ENCODE measurements at regions not wholly inside any gene's neighbourhood (a gene's known extent, or its start where the extent isn't known, plus 50 kb on each side); places are given as distances from the start of the nearest gene placed in this dataset.

DNA sequence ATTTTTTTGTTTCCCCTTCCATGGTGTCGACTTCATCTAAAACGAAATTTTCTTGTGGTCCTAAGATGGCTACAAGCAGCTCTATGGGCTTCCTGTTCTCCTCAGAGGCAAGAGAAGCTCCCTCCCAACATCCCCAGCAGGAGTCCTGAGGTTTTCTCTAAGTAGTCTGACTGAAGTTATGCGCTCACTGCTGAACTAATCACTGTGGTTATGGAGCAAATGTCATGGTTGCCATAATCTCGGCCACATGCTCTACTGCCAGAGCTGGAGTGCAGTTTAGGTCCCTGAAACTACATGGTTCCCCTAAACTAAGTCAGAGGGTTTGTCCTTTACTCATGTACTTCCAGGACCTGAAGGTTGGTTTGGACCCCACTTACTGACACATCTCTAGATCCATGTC lies 68.0 kb upstream of the MAMDC2 start:
- H3K9me3 ChIP-seq (ENCODE audit: control insufficient read depth, low read length): no peaks in the 10 kb centered on the region
- no peak for ATAC-seq (ENCODE audit: low FRiP score)
- no peak for DNase-seq
- peaks cover 0 to 4% of the 10 kb centered on the region in 2 donors for H3K4me1 ChIP-seq (ENCODE audit: control insufficient read depth in 1 of 2, insufficient read depth in 2 of 2, low read length in 2 of 2)
- 92 to 96% methylated on average over 4 of the region's 4 CpGs for WGBS, 2 donors
- H3K27ac ChIP-seq (ENCODE audit: low read depth in 1 of 2, low read length in 2 of 2): no peak overlapping the region
- H3K27me3 ChIP-seq (ENCODE audit: control insufficient read depth in 1 of 2, insufficient read depth in 2 of 2, low read length in 1 of 2): no peaks in the 10 kb centered on the region
- H3K36me3 ChIP-seq (ENCODE audit: control insufficient read depth in 1 of 2, insufficient read depth in 2 of 2, low read length in 1 of 2): no peaks in the 10 kb centered on the region
- intact Hi-C loops (cut with DNase I): loop anchor here (10.0 kb wide), 3 partner anchors 249 to 629 kb away; partner anchors contain the start of gene SMC5 (in 1 of the 2)
- H3K4me3 ChIP-seq (ENCODE audit: low read length in 2 of 2): no peak overlapping the region

DNA sequence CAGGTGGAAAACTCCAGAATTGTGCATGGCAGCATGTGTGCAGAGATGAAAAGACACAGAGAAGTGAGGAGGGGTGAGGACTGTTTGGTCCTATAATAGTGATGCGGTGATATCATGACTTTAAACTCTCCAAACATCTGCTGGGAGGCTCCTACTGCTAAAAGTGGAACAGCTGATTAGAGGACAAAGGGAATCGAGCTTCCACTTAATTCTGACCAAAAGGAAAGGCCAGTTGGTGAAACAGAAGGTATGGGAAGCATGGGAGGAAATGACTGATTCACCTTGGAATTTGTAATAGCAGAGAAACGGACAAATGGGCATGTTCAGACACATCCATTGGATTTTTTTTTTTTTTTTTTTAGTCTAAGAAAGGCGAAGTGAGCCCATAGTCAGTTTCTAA lies 67.5 kb upstream of the MAMDC2 start:
- Histone ChIP-seq H3K36me3 (ENCODE audit: control insufficient read depth in 1 of 2, insufficient read depth in 2 of 2, low read length in 1 of 2) (no peaks in the 10 kb centered on the region), H3K4me1 (ENCODE audit: control insufficient read depth in 1 of 2, insufficient read depth in 2 of 2, low read length in 2 of 2) (peaks cover 0 to 4% of the 10 kb centered on the region in 2 donors), H3K4me3 (ENCODE audit: low read length in 2 of 2) (no peak overlapping the region), H3K27ac (ENCODE audit: low read depth in 1 of 2, low read length in 2 of 2) (no peak overlapping the region), H3K9me3 (ENCODE audit: control insufficient read depth, low read length) (no peaks in the 10 kb centered on the region), H3K27me3 (ENCODE audit: control insufficient read depth in 1 of 2, insufficient read depth in 2 of 2, low read length in 1 of 2) (no peaks in the 10 kb centered on the region)
- intact Hi-C loops (cut with DNase I): loop anchor here (10.0 kb wide), 3 partner anchors 249 to 629 kb away; partner anchors contain the start of gene SMC5 (in 1 of the 2)
- WGBS, 2 donors: 36 to 38% methylated on average over 4 of the region's 4 CpGs
- no peak for DNase-seq
- no peak for ATAC-seq (ENCODE audit: low FRiP score)

DNA sequence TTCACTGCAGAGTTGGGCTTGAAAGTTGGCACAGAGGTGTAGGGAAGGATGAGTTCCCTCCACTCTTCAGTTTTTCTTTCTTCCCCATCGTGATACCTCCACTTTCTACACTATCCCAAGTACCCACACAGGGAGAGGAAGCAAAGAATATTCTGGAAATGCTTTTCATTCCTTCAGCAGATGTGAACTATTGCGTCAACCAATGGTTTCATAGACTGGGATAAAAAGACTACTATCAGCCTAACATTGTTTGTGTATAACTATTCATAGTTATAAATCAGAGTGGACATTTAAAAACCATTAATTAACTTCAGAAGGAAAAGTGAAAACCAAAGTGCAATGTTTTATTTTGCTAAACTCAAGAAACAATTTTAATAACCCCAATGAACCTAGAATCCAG lies 63.6 kb upstream of the MAMDC2 start:
- no peaks in the 10 kb centered on the region for H3K27me3 ChIP-seq (ENCODE audit: control insufficient read depth in 1 of 2, insufficient read depth in 2 of 2, low read length in 1 of 2)
- ATAC-seq (ENCODE audit: low FRiP score): no peak
- WGBS, 2 donors: 53 to 62% methylated on average over 2 of the region's 2 CpGs
- H3K9me3 ChIP-seq (ENCODE audit: control insufficient read depth, low read length): no peaks in the 10 kb centered on the region
- H3K4me3 ChIP-seq (ENCODE audit: low read length in 2 of 2): no peak overlapping the region
- no peak for DNase-seq
- intact Hi-C loops (cut with DNase I): no loop called here
- H3K27ac ChIP-seq (ENCODE audit: low read depth in 1 of 2, low read length in 2 of 2): no peak overlapping the region
- no peaks in the 10 kb centered on the region for H3K36me3 ChIP-seq (ENCODE audit: control insufficient read depth in 1 of 2, insufficient read depth in 2 of 2, low read length in 1 of 2)
- H3K4me1 ChIP-seq (ENCODE audit: control insufficient read depth in 1 of 2, insufficient read depth in 2 of 2, low read length in 2 of 2): peaks cover 0 to 4% of the 10 kb centered on the region in 2 donors

DNA sequence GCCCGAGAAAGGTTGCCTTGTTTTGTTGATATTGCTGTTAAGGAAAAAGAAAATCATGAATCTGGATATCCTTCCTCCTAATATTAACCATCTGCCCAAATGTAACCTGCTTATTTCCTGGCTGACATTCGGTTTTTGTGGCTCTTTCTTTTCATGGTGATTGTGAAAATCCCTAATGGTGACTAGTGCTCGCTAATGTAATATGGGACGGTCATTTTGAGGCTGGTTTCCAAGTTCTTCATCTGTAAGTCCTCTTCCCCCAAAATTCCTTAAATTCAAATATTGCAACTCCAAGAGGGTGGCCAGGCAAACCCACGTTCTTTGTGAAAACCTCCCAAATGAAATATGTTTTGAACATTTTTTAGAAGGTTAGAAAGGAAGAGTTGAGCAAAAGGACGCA lies 63.1 kb upstream of the MAMDC2 start:
- Histone ChIP-seq H3K4me3 (ENCODE audit: low read length in 2 of 2) (no peak overlapping the region), H3K27ac (ENCODE audit: low read depth in 1 of 2, low read length in 2 of 2) (no peak overlapping the region), H3K27me3 (ENCODE audit: control insufficient read depth in 1 of 2, insufficient read depth in 2 of 2, low read length in 1 of 2) (no peaks in the 10 kb centered on the region), H3K36me3 (ENCODE audit: control insufficient read depth in 1 of 2, insufficient read depth in 2 of 2, low read length in 1 of 2) (no peaks in the 10 kb centered on the region), H3K4me1 (ENCODE audit: control insufficient read depth in 1 of 2, insufficient read depth in 2 of 2, low read length in 2 of 2) (peaks cover 0 to 4% of the 10 kb centered on the region in 2 donors), H3K9me3 (ENCODE audit: control insufficient read depth, low read length) (no peaks in the 10 kb centered on the region)
- DNase-seq (no peak), ATAC-seq (ENCODE audit: low FRiP score) (no peak)
- intact Hi-C loops (cut with DNase I): no loop called here
- 85 to 88% methylated on average over 6 of the region's 6 CpGs for WGBS, 2 donors

DNA sequence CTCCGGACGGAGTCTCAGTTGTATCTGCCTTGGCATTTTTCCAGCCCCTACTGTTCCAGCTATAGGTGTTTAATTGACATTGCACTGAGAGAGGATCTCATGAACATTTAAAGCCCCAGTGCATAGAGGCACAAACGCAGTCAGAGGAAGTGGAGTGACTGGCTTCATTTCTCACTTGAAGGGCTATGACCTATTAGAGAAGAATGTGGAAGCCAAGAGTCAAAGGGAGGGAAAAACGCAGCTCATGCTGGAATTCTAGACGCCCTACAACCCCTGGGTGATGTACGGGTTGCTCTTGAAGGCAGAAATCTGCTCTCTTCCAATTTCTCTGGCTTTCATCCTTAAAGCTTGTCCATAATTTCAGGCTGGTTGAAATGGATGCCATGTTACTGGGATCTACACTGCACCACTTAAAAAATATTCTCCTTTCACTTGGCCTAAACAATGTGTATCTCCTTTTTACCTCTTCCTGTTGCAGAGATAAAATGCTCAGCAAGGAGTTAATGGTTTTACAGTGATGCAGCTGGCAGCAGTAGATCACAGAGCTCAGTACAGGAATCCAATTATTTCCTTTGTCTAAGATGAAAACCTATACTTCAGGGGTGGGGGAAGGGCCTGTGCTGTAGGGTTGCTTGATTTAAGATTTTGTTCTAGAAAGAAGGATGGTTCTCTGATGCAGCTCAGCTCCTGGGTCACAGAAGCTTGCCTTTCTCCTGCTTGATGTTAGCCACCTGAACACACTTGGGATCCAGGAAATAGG lies 61.8 kb upstream of the MAMDC2 start:
- no peaks in the 10 kb centered on the region for H3K9me3 ChIP-seq (ENCODE audit: control insufficient read depth, low read length)
- 71% methylated on average over 6 of the region's 6 CpGs for WGBS, 2 donors
- ATAC-seq (ENCODE audit: low FRiP score) (no peak), DNase-seq (no peak)
- no peak overlapping the region for H3K27ac ChIP-seq (ENCODE audit: low read depth in 1 of 2, low read length in 2 of 2)
- no peaks in the 10 kb centered on the region for H3K4me1 ChIP-seq (ENCODE audit: control insufficient read depth in 1 of 2, insufficient read depth in 2 of 2, low read length in 2 of 2)
- intact Hi-C loops (cut with DNase I): no loop called here
- no peaks in the 10 kb centered on the region for H3K27me3 ChIP-seq (ENCODE audit: control insufficient read depth in 1 of 2, insufficient read depth in 2 of 2, low read length in 1 of 2)
- H3K4me3 ChIP-seq (ENCODE audit: low read length in 2 of 2): no peak overlapping the region
- no peaks in the 10 kb centered on the region for H3K36me3 ChIP-seq (ENCODE audit: control insufficient read depth in 1 of 2, insufficient read depth in 2 of 2, low read length in 1 of 2)

DNA sequence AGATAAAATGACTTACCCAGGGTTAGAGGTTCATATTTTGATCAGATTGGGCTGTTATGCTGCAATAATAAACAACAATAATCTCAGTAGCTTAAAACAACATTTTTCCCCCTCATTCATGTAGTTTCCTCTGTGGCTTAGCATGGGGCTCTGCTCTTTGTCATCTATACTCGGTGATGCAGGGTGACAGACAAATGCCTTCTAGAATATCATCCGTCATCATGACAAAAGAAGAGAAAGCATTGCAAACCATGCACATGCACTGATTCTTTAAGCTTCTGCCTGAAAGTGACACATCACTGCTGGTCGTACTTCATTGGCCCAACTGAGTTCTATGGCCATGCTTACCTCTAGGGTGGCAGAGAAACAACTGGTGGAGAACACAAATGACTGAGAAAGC lies 58.8 kb upstream of the MAMDC2 start:
- Histone ChIP-seq H3K36me3 (ENCODE audit: control insufficient read depth in 1 of 2, insufficient read depth in 2 of 2, low read length in 1 of 2) (no peaks in the 10 kb centered on the region), H3K27ac (ENCODE audit: low read depth in 1 of 2, low read length in 2 of 2) (no peak overlapping the region), H3K4me1 (ENCODE audit: control insufficient read depth in 1 of 2, insufficient read depth in 2 of 2, low read length in 2 of 2) (no peaks in the 10 kb centered on the region), H3K9me3 (ENCODE audit: control insufficient read depth, low read length) (no peaks in the 10 kb centered on the region), H3K4me3 (ENCODE audit: low read length in 2 of 2) (no peak overlapping the region), H3K27me3 (ENCODE audit: control insufficient read depth in 1 of 2, insufficient read depth in 2 of 2, low read length in 1 of 2) (no peaks in the 10 kb centered on the region)
- ATAC-seq (ENCODE audit: low FRiP score): no peak
- 80 to 83% methylated on average over 3 of the region's 3 CpGs for WGBS, 2 donors
- DNase-seq: no peak
- intact Hi-C loops (cut with DNase I): no loop called here

DNA sequence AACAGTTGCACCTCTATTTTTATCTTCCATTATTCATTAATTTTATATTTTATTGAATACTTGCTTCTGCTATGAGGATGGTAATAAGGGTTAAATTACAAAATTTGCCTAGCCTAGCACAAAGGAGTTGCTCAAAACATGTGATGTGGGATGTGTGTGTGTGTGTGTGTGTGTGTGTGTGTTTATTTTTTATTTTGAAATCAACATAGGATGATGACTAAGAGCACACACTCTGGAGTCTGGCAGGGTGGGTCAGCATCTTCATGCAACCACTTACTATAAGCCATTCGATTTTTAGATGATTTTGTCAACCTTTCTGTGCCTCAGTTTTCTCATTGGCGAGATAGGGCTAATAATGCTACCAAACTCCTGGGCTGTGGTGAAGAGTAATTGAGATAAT lies 57.7 kb upstream of the MAMDC2 start:
- DNase-seq: no peak
- Histone ChIP-seq H3K4me1 (ENCODE audit: control insufficient read depth in 1 of 2, insufficient read depth in 2 of 2, low read length in 2 of 2) (no peaks in the 10 kb centered on the region), H3K9me3 (ENCODE audit: control insufficient read depth, low read length) (no peaks in the 10 kb centered on the region), H3K4me3 (ENCODE audit: low read length in 2 of 2) (no peak overlapping the region), H3K27ac (ENCODE audit: low read depth in 1 of 2, low read length in 2 of 2) (no peak overlapping the region), H3K36me3 (ENCODE audit: control insufficient read depth in 1 of 2, insufficient read depth in 2 of 2, low read length in 1 of 2) (no peaks in the 10 kb centered on the region), H3K27me3 (ENCODE audit: control insufficient read depth in 1 of 2, insufficient read depth in 2 of 2, low read length in 1 of 2) (no peaks in the 10 kb centered on the region)
- intact Hi-C loops (cut with DNase I): no loop called here
- whole genome bisulfite sequencing, 2 donors: 91 to 93% methylated on average over 2 of the region's 2 CpGs
- no peak for ATAC-seq (ENCODE audit: low FRiP score)

DNA sequence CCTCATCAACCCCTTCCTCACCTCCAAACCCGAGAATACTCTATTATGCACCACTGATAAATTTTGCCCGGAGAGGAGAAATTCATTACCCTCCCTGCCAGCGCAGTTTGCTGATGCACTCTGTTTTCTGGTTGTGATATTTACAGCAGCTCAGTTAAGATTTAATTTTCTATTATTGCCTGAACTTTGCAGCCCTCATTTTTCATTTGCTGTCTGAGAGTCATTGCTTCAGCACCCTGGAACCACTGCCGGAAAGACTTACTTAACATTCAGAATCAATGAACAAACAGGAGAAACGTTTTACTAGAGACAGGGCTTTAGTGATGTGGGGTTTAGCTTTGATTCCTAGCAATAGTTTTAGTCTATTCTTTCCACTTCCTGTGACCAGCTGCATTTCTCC lies 56.7 kb upstream of the MAMDC2 start:
- Histone ChIP-seq H3K4me3 (ENCODE audit: low read length in 2 of 2) (no peak overlapping the region), H3K36me3 (ENCODE audit: control insufficient read depth in 1 of 2, insufficient read depth in 2 of 2, low read length in 1 of 2) (no peaks in the 10 kb centered on the region), H3K9me3 (ENCODE audit: control insufficient read depth, low read length) (no peaks in the 10 kb centered on the region), H3K27ac (ENCODE audit: low read depth in 1 of 2, low read length in 2 of 2) (no peak overlapping the region), H3K27me3 (ENCODE audit: control insufficient read depth in 1 of 2, insufficient read depth in 2 of 2, low read length in 1 of 2) (no peaks in the 10 kb centered on the region), H3K4me1 (ENCODE audit: control insufficient read depth in 1 of 2, insufficient read depth in 2 of 2, low read length in 2 of 2) (no peaks in the 10 kb centered on the region)
- whole genome bisulfite sequencing, 2 donors: 52 to 57% methylated on average over 5 of the region's 5 CpGs
- ATAC-seq (ENCODE audit: low FRiP score) (no peak), DNase-seq (no peak)
- intact Hi-C loops (cut with DNase I): no loop called here

DNA sequence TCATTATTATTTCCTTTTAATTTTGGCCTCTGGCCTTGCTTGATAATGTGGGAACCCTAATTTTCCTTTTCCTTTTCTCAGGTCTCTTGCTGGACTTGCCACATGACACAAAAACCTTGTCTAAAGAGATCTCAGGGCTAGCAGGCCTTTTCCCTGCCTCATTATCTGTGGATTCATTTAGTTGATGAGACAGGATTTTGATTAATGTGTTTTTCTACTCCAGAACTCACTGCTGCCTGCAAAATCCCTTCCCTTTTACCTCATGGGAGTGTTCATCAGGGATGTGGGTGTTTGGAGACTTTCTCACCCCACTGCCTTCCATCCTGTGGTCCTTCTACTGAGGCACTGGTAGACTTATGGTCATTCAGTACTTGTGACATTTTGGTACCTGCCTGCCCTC lies 56.2 kb upstream of the MAMDC2 start:
- no peak overlapping the region for H3K27ac ChIP-seq (ENCODE audit: low read depth in 1 of 2, low read length in 2 of 2)
- H3K4me1 ChIP-seq (ENCODE audit: control insufficient read depth in 1 of 2, insufficient read depth in 2 of 2, low read length in 2 of 2): no peaks in the 10 kb centered on the region
- DNase-seq: no peak
- H3K27me3 ChIP-seq (ENCODE audit: control insufficient read depth in 1 of 2, insufficient read depth in 2 of 2, low read length in 1 of 2): no peaks in the 10 kb centered on the region
- no peaks in the 10 kb centered on the region for H3K9me3 ChIP-seq (ENCODE audit: control insufficient read depth, low read length)
- ATAC-seq (ENCODE audit: low FRiP score): no peak
- intact Hi-C loops (cut with DNase I): no loop called here
- H3K4me3 ChIP-seq (ENCODE audit: low read length in 2 of 2): no peak overlapping the region
- no peaks in the 10 kb centered on the region for H3K36me3 ChIP-seq (ENCODE audit: control insufficient read depth in 1 of 2, insufficient read depth in 2 of 2, low read length in 1 of 2)

All from aorta (tissue), 5 donors.